BE2C (cell line): ENCODE measurements at regions not wholly inside any gene's neighbourhood (a gene's known extent, or its start where the extent isn't known, plus 50 kb on each side); places are given as distances from the start of the nearest gene placed in this dataset.

Experiments
- DNase-seq: peaks from one replicate; pipeline ENCODE4 v3.0.0-alpha.2; 2020
- H3K27me3 ChIP-seq: fragments of 250-450 bp; sonication (Bioruptor Pico); 2 replicates; pipeline ENCODE4 v1.5.1; 2020; ENCODE audit warnings: mild to moderate bottlenecking
- H3K36me3 ChIP-seq: fragments of 250-450 bp; sonication (Bioruptor Pico); 2 replicates; pipeline ENCODE4 v1.5.1; 2020; ENCODE audit warnings: mild to moderate bottlenecking
- H3K4me1 ChIP-seq: fragments of 250-450 bp; sonication (Bioruptor Pico); 2 replicates; pipeline ENCODE4 v1.5.1; 2020
- H3K4me3 ChIP-seq: 2 replicates; pipeline ENCODE4 v1.5.1; 2011; ENCODE audit warnings: low read depth, low read length
- H3K9me3 ChIP-seq: fragments of 250-450 bp; sonication (Bioruptor Pico); 2 replicates; pipeline ENCODE4 v1.5.1; 2020
- CTCF ChIP-seq: IDR thresholded peaks from 2 replicates; pipeline ENCODE4 v1.5.1; 2012; ENCODE audit warnings: mild to moderate bottlenecking, low read depth, low read length

GRCh38 chr5:4145511-4145910, 549.9 kb downstream of the IRX1 start:
- no peak for TF ChIP-seq CTCF
- no peaks in the 10 kb centered on the region for H3K27me3 ChIP-seq
- no peaks in the 10 kb centered on the region; the same call in 1 of the 2 replicates for H3K9me3 ChIP-seq
- no peaks in the 10 kb centered on the region for H3K4me1 ChIP-seq
- no peaks in the 10 kb centered on the region for H3K36me3 ChIP-seq
- DNase-seq, result no peak
- H3K4me3 ChIP-seq, result no peak overlapping the region

DNA sequence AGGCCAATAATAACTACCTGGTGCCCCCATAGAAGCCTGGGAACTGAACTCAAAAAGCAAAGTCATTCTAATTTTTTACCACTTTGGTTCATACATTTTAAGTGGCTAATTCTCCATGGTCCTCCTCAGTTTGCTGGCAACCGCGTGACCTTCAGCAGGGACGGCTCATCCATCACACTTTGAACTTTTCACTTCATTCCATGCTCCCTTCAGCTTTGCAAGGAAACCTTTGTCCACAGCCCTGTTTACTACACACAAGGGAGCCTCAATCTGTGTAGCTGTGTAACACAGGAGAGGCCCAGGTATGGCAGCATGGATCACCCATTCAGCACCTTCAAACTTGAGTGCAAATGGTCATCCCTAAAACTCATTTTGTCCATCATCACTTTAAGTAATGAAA, 552.4 kb downstream of the IRX1 start:
- Histone ChIP-seq H3K4me3 (no peak overlapping the region), H3K9me3 (no peaks in the 10 kb centered on the region; the same call in 1 of the 2 replicates), H3K27me3 (no peaks in the 10 kb centered on the region), H3K36me3 (no peaks in the 10 kb centered on the region), H3K4me1 (no peaks in the 10 kb centered on the region)
- no peak for TF ChIP-seq CTCF
- no peak for DNase-seq

DNA sequence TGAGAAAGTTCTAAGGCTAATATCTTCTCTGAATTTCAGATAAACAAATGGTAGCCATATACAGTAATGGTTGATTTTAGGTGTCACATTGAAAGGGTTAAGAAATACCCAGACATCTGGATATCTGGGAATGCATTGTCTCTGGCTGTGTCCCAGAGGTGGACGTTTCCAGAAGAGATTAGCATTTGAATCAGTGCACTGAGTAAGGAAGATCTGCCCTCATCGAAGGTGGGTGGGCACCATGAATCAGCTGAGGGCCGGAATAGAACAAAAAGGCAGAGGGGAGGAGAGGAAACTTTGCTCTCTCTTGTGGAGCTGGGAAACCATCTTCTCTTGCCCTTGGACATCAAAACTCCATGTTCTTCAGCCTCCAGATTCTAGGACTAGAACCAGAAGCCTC, 554.4 kb downstream of the IRX1 start:
- H3K4me1 ChIP-seq, result no peaks in the 10 kb centered on the region
- TF ChIP-seq CTCF, result no peak
- H3K36me3 ChIP-seq, result no peaks in the 10 kb centered on the region
- H3K27me3 ChIP-seq, result no peaks in the 10 kb centered on the region
- no peaks in the 10 kb centered on the region for H3K9me3 ChIP-seq
- H3K4me3 ChIP-seq, result no peak overlapping the region
- no peak for DNase-seq

GRCh38 chr5:4156153-4156552, 560.5 kb downstream of the IRX1 start:
- H3K36me3 ChIP-seq, result no peaks in the 10 kb centered on the region

GRCh38 chr5:4156889-4157288, 561.3 kb downstream of the IRX1 start:
- H3K4me3 ChIP-seq, result no peak overlapping the region
- TF ChIP-seq CTCF, result no peak
- DNase-seq, result no peak
- H3K36me3 ChIP-seq, result no peaks in the 10 kb centered on the region
- no peaks in the 10 kb centered on the region for H3K4me1 ChIP-seq
- no peaks in the 10 kb centered on the region; the same call in 1 of the 2 replicates for H3K9me3 ChIP-seq
- H3K27me3 ChIP-seq, result no peaks in the 10 kb centered on the region

More at GRCh38 chr5:4156153-4156552, 560.5 kb downstream of the IRX1 start:
- H3K27me3 ChIP-seq, result no peaks in the 10 kb centered on the region
- H3K9me3 ChIP-seq, result no peaks in the 10 kb centered on the region; the same call in 1 of the 2 replicates
- H3K4me1 ChIP-seq, result no peaks in the 10 kb centered on the region
- TF ChIP-seq CTCF, result no peak
- no peak for DNase-seq
- H3K4me3 ChIP-seq, result no peak overlapping the region

DNA sequence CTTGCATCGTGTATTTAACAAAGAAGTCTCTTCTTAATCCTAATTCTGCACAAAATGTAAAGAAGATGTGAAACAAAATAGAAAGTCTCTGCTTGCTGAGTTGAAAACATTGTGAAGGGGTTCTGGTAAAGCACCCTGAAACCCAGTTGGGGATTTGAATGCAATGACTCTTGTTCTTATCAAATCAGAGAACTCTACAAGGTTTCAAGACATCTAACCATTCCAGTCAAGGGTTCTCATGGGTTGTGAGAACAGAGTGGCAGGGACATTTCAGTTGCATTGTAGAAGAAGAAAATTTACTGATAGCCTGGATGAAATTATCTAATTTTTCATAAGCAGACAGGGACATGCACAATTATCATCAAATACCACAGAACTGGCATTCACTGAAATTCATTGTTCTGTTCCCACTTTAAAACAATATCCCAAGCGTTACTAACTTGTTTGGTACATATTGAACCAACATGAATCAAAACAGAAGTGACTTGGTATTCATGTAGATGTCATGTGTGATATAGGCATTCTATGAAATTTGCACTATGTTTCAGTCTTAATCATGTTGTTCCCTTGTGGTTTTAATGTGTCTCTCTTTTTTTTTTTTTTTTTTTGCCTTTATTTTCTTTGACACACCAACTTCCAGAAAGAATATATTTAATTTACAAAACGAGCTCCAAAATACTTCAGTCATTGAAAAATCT, 563.3 kb downstream of the IRX1 start:
- H3K27me3 ChIP-seq, result no peaks in the 10 kb centered on the region
- no peaks in the 10 kb centered on the region for H3K36me3 ChIP-seq
- no peak for TF ChIP-seq CTCF
- H3K9me3 ChIP-seq, result no peaks in the 10 kb centered on the region; the same call in 1 of the 2 replicates
- no peaks in the 10 kb centered on the region for H3K4me1 ChIP-seq
- H3K4me3 ChIP-seq, result no peak overlapping the region
- DNase-seq, result no peak
